Liver (tissue), 8 donors: ENCODE measurements at regions not wholly inside any gene's neighbourhood (a gene's known extent, or its start where the extent isn't known, plus 50 kb on each side); places are given as distances from the start of the nearest gene placed in this dataset.

ENCODE experiments used
- DNase-seq: peaks from one replicate; pipeline ENCODE4 v3.0.0-alpha.2; 2017; ENCODE audit warnings: low spot score
- H3K27ac ChIP-seq, 2 donors: one replicate each; pipeline ENCODE4 v1.7.0; 2013; ENCODE audit warnings: inconsistent platforms in 2 of 2, low read length in 2 of 2, control low read depth in 1 of 2, low read depth in 1 of 2, mild to moderate bottlenecking in 1 of 2
- H3K27me3 ChIP-seq, 4 donors: one replicate each; pipeline versions ENCODE4 v1.6.1 to v1.7.0; 2013; ENCODE audit warnings: low read length in 3 of 4, inconsistent platforms in 1 of 4, mild to moderate bottlenecking in 1 of 4, moderate library complexity in 1 of 4; ENCODE audit not compliant: control insufficient read depth in 4 of 4, insufficient read depth in 4 of 4
- H3K36me3 ChIP-seq, 4 donors: one replicate each; pipeline versions ENCODE4 v1.6.1 to v1.7.0; 2013; ENCODE audit warnings: low read length in 3 of 4, mild to moderate bottlenecking in 3 of 4, low read depth in 1 of 4, moderate library complexity in 1 of 4; ENCODE audit not compliant: control insufficient read depth in 4 of 4, insufficient read depth in 3 of 4
- H3K4me1 ChIP-seq, 4 donors: one replicate each; pipeline versions ENCODE4 v1.6.1 to v1.7.0; 2013; ENCODE audit warnings: low read length in 3 of 4, mild to moderate bottlenecking in 3 of 4, moderate library complexity in 1 of 4; ENCODE audit not compliant: control insufficient read depth in 4 of 4, insufficient read depth in 4 of 4
- H3K4me3 ChIP-seq, 3 donors: one replicate each; pipeline versions ENCODE4 v1.6.1 to v1.7.0; 2013; ENCODE audit warnings: low read length in 3 of 3, control low read depth in 1 of 3, low read depth in 1 of 3, mild to moderate bottlenecking in 1 of 3
- H3K9ac ChIP-seq, 2 donors: one replicate each; pipeline ENCODE4 v1.7.0; 2013; ENCODE audit warnings: low read length in 2 of 2, mild to moderate bottlenecking in 2 of 2, moderate library complexity in 2 of 2, control low read depth in 1 of 2, low read depth in 1 of 2
- H3K9me3 ChIP-seq, 4 donors: one replicate each; pipeline versions ENCODE4 v1.6.1 to v1.7.0; 2013; ENCODE audit warnings: low read length in 3 of 4; ENCODE audit not compliant: control insufficient read depth in 4 of 4
- ATF3 ChIP-seq: IDR thresholded peaks from 2 replicates; pipeline ENCODE4 v1.6.1; 2016; ENCODE audit warnings: antibody characterized with exemption
- EGR1 ChIP-seq, 2 donors: IDR thresholded peaks; 2 replicates each; pipeline ENCODE4 v1.6.1; 2016 to 2018; ENCODE audit warnings: antibody characterized with exemption in 2 of 2, low read depth in 2 of 2
- FOXA1 ChIP-seq: IDR thresholded peaks from 2 replicates; pipeline ENCODE4 v1.6.1; 2016; ENCODE audit warnings: antibody characterized with exemption
- FOXA2 ChIP-seq: IDR thresholded peaks from 2 replicates; pipeline ENCODE4 v1.6.1; 2016; ENCODE audit warnings: antibody characterized with exemption
- GABPA ChIP-seq, 2 donors: IDR thresholded peaks in 1 of 2; conservative IDR thresholded peaks in 1 of 2; 2 replicates each; pipeline ENCODE4 v1.6.1; 2016; ENCODE audit warnings: antibody characterized with exemption in 2 of 2, mild to moderate bottlenecking in 1 of 2, moderate library complexity in 1 of 2
- HNF4A ChIP-seq, 2 donors: conservative IDR thresholded peaks; 2 replicates each; pipeline ENCODE4 v1.6.1; 2016; ENCODE audit warnings: antibody characterized with exemption in 2 of 2, mild to moderate bottlenecking in 2 of 2
- HNF4G ChIP-seq: IDR thresholded peaks from 2 replicates; pipeline ENCODE4 v1.6.1; 2016; ENCODE audit warnings: antibody characterized with exemption
- JUND ChIP-seq, 2 donors: IDR thresholded peaks; 2 replicates each; pipeline ENCODE4 v1.6.1; 2016; ENCODE audit warnings: antibody characterized with exemption in 2 of 2
- MAX ChIP-seq: IDR thresholded peaks from 2 replicates; pipeline ENCODE4 v1.6.1; 2016; ENCODE audit warnings: antibody characterized with exemption
- NR2F2 ChIP-seq: IDR thresholded peaks from 2 replicates; pipeline ENCODE4 v1.6.1; 2016; ENCODE audit warnings: antibody characterized with exemption
- RAD21 ChIP-seq, 2 donors: IDR thresholded peaks; 2 replicates each; pipeline ENCODE4 v1.6.1; 2016; ENCODE audit warnings: antibody characterized with exemption in 2 of 2, mild to moderate bottlenecking in 2 of 2
- RXRA ChIP-seq, 2 donors: IDR thresholded peaks; 2 replicates each; pipeline ENCODE4 v1.6.1; 2017 to 2018; ENCODE audit warnings: antibody characterized with exemption in 2 of 2, mild to moderate bottlenecking in 1 of 2
- SP1 ChIP-seq: IDR thresholded peaks from 2 replicates; pipeline ENCODE4 v1.6.1; 2018; ENCODE audit warnings: antibody characterized with exemption, mild to moderate bottlenecking
- TAF1 ChIP-seq: conservative IDR thresholded peaks from 2 replicates; pipeline ENCODE4 v1.6.1; 2016; ENCODE audit warnings: antibody characterized with exemption, mild to moderate bottlenecking
- YY1 ChIP-seq: IDR thresholded peaks from 2 replicates; pipeline ENCODE4 v1.6.1; 2016; ENCODE audit warnings: antibody characterized with exemption, mild to moderate bottlenecking
- ZBTB33 ChIP-seq: IDR thresholded peaks from 2 replicates; pipeline ENCODE4 v1.6.1; 2016; ENCODE audit warnings: antibody characterized with exemption
- WGBS: extraction: QIAGEN DNeasy Blood & Tissue Kit; methylation state at CpG from one replicate; pipeline ENCODE4 v1.1.7; 2013; 5-methylcytosine and 5-hydroxymethylcytosine counted together
- TF ChIP-seq, protein P1 (sequence below): fragments of 150-350 bp; IDR thresholded peaks from 2 replicates; pipeline ENCODE4 v1.5.1; 2017; ENCODE audit warnings: improper control_type of control experiment, low read depth, low read length; ENCODE audit not compliant: missing input control
- TF ChIP-seq, protein P2 (sequence below): IDR thresholded peaks from 2 replicates; pipeline ENCODE4 v1.6.1; 2016; ENCODE audit warnings: antibody characterized with exemption, mild to moderate bottlenecking
- donor health status: healthy.
- donor health status: healthy.
- donor health status: healthy.
- donor health status: healthy.
- donor health status: healthy.

GRCh38 chr2:160876029-160876428, 284.2 kb upstream of the TANK start (continued):
- TF ChIP-seq EGR1 (IDR thresholded peaks at IDR 0.05; ENCODE audit: low read depth in 2 of 2) (no peak), RAD21 (IDR thresholded peaks at IDR 0.05) (no peak), ATF3 (no peak), FOXA1 (no peak), GABPA (IDR thresholded peaks at IDR 0.05 in 1 of 2, conservative IDR thresholded peaks at IDR 0.05 in 1 of 2) (no peak)

GRCh38 chr2:160876765-160877164, 283.5 kb upstream of the TANK start:
- H3K9ac ChIP-seq: no peak overlapping the region
- 81% methylated on average over 3 of the region's 3 CpGs for WGBS
- H3K4me3 ChIP-seq: no peak overlapping the region
- H3K27me3 ChIP-seq: no peaks in the 10 kb centered on the region
- H3K27ac ChIP-seq: no peak overlapping the region
- no peak for DNase-seq
- no peaks in the 10 kb centered on the region for H3K36me3 ChIP-seq
- H3K4me1 ChIP-seq: no peaks in the 10 kb centered on the region
- TF ChIP-seq, protein P1, sequence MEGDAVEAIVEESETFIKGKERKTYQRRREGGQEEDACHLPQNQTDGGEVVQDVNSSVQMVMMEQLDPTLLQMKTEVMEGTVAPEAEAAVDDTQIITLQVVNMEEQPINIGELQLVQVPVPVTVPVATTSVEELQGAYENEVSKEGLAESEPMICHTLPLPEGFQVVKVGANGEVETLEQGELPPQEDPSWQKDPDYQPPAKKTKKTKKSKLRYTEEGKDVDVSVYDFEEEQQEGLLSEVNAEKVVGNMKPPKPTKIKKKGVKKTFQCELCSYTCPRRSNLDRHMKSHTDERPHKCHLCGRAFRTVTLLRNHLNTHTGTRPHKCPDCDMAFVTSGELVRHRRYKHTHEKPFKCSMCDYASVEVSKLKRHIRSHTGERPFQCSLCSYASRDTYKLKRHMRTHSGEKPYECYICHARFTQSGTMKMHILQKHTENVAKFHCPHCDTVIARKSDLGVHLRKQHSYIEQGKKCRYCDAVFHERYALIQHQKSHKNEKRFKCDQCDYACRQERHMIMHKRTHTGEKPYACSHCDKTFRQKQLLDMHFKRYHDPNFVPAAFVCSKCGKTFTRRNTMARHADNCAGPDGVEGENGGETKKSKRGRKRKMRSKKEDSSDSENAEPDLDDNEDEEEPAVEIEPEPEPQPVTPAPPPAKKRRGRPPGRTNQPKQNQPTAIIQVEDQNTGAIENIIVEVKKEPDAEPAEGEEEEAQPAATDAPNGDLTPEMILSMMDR: no peak
- no peak for TF ChIP-seq JUND (IDR thresholded peaks at IDR 0.05)
- no peak for TF ChIP-seq RAD21 (IDR thresholded peaks at IDR 0.05)
- TF ChIP-seq HNF4A (conservative IDR thresholded peaks at IDR 0.05): no peak
- no peak for TF ChIP-seq EGR1 (IDR thresholded peaks at IDR 0.05; ENCODE audit: low read depth in 2 of 2)
- TF ChIP-seq FOXA2: no peak
- TF ChIP-seq MAX: no peak
- TF ChIP-seq FOXA1: no peak
- TF ChIP-seq HNF4G: no peak
- TF ChIP-seq YY1: no peak
- H3K9me3 ChIP-seq: no peaks in the 10 kb centered on the region

- H3K27me3 ChIP-seq: no peaks in the 10 kb centered on the region
- H3K9ac ChIP-seq: no peak overlapping the region
- H3K27ac ChIP-seq: no peak overlapping the region
- H3K9me3 ChIP-seq: no peaks in the 10 kb centered on the region
- H3K36me3 ChIP-seq: no peaks in the 10 kb centered on the region
- H3K4me1 ChIP-seq: no peaks in the 10 kb centered on the region
- H3K4me3 ChIP-seq: no peak overlapping the region
- TF ChIP-seq, protein P1: no peak
- no peak for TF ChIP-seq HNF4G
- TF ChIP-seq SP1: no peak
- TF ChIP-seq TAF1: no peak
- TF ChIP-seq ZBTB33: no peak
- TF ChIP-seq, protein P2, sequence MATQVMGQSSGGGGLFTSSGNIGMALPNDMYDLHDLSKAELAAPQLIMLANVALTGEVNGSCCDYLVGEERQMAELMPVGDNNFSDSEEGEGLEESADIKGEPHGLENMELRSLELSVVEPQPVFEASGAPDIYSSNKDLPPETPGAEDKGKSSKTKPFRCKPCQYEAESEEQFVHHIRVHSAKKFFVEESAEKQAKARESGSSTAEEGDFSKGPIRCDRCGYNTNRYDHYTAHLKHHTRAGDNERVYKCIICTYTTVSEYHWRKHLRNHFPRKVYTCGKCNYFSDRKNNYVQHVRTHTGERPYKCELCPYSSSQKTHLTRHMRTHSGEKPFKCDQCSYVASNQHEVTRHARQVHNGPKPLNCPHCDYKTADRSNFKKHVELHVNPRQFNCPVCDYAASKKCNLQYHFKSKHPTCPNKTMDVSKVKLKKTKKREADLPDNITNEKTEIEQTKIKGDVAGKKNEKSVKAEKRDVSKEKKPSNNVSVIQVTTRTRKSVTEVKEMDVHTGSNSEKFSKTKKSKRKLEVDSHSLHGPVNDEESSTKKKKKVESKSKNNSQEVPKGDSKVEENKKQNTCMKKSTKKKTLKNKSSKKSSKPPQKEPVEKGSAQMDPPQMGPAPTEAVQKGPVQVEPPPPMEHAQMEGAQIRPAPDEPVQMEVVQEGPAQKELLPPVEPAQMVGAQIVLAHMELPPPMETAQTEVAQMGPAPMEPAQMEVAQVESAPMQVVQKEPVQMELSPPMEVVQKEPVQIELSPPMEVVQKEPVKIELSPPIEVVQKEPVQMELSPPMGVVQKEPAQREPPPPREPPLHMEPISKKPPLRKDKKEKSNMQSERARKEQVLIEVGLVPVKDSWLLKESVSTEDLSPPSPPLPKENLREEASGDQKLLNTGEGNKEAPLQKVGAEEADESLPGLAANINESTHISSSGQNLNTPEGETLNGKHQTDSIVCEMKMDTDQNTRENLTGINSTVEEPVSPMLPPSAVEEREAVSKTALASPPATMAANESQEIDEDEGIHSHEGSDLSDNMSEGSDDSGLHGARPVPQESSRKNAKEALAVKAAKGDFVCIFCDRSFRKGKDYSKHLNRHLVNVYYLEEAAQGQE: no peak
- TF ChIP-seq RAD21 (IDR thresholded peaks at IDR 0.05): no peak
- TF ChIP-seq RXRA (IDR thresholded peaks at IDR 0.05): no peak
- TF ChIP-seq ATF3: no peak
- TF ChIP-seq FOXA1: no peak
- TF ChIP-seq FOXA2: no peak
- TF ChIP-seq JUND (IDR thresholded peaks at IDR 0.05): no peak
- no peak for TF ChIP-seq HNF4A (conservative IDR thresholded peaks at IDR 0.05)
- TF ChIP-seq YY1: no peak
- TF ChIP-seq GABPA (IDR thresholded peaks at IDR 0.05 in 1 of 2, conservative IDR thresholded peaks at IDR 0.05 in 1 of 2): no peak
- no peak for TF ChIP-seq NR2F2
- TF ChIP-seq EGR1 (IDR thresholded peaks at IDR 0.05; ENCODE audit: low read depth in 2 of 2): no peak
- no peak for TF ChIP-seq MAX
- no peak for DNase-seq
Measured at GRCh38 chr2:160878618-160879017, 281.6 kb upstream of the TANK start.
